ENCODE measurements at regions not wholly inside any gene's neighbourhood (a gene's known extent, or its start where the extent isn't known, plus 50 kb on each side); places are given as distances from the start of the nearest gene placed in this dataset.

- TF ChIP-seq, protein P1, sequence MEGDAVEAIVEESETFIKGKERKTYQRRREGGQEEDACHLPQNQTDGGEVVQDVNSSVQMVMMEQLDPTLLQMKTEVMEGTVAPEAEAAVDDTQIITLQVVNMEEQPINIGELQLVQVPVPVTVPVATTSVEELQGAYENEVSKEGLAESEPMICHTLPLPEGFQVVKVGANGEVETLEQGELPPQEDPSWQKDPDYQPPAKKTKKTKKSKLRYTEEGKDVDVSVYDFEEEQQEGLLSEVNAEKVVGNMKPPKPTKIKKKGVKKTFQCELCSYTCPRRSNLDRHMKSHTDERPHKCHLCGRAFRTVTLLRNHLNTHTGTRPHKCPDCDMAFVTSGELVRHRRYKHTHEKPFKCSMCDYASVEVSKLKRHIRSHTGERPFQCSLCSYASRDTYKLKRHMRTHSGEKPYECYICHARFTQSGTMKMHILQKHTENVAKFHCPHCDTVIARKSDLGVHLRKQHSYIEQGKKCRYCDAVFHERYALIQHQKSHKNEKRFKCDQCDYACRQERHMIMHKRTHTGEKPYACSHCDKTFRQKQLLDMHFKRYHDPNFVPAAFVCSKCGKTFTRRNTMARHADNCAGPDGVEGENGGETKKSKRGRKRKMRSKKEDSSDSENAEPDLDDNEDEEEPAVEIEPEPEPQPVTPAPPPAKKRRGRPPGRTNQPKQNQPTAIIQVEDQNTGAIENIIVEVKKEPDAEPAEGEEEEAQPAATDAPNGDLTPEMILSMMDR (conservative IDR thresholded peaks at IDR 0.05; ENCODE audit: low read depth in 2 of 2): no peak
- TF ChIP-seq STAT1 (IDR thresholded peaks at IDR 0.05; ENCODE audit: unreplicated experiment) (no peak), CREB1 (CRISPR knock-in tag; IDR thresholded peaks at IDR 0.05; ENCODE audit: low read depth) (no peak), JUNB (IDR thresholded peaks at IDR 0.05; ENCODE audit: unreplicated experiment) (no peak), EZH2 (IDR thresholded peaks at IDR 0.05; ENCODE audit: low read depth, unreplicated experiment) (no peak)
- TF ChIP-seq, protein P2, sequence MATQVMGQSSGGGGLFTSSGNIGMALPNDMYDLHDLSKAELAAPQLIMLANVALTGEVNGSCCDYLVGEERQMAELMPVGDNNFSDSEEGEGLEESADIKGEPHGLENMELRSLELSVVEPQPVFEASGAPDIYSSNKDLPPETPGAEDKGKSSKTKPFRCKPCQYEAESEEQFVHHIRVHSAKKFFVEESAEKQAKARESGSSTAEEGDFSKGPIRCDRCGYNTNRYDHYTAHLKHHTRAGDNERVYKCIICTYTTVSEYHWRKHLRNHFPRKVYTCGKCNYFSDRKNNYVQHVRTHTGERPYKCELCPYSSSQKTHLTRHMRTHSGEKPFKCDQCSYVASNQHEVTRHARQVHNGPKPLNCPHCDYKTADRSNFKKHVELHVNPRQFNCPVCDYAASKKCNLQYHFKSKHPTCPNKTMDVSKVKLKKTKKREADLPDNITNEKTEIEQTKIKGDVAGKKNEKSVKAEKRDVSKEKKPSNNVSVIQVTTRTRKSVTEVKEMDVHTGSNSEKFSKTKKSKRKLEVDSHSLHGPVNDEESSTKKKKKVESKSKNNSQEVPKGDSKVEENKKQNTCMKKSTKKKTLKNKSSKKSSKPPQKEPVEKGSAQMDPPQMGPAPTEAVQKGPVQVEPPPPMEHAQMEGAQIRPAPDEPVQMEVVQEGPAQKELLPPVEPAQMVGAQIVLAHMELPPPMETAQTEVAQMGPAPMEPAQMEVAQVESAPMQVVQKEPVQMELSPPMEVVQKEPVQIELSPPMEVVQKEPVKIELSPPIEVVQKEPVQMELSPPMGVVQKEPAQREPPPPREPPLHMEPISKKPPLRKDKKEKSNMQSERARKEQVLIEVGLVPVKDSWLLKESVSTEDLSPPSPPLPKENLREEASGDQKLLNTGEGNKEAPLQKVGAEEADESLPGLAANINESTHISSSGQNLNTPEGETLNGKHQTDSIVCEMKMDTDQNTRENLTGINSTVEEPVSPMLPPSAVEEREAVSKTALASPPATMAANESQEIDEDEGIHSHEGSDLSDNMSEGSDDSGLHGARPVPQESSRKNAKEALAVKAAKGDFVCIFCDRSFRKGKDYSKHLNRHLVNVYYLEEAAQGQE (IDR thresholded peaks at IDR 0.05; ENCODE audit: unreplicated experiment): no peak
- TF ChIP-seq, protein P3, sequence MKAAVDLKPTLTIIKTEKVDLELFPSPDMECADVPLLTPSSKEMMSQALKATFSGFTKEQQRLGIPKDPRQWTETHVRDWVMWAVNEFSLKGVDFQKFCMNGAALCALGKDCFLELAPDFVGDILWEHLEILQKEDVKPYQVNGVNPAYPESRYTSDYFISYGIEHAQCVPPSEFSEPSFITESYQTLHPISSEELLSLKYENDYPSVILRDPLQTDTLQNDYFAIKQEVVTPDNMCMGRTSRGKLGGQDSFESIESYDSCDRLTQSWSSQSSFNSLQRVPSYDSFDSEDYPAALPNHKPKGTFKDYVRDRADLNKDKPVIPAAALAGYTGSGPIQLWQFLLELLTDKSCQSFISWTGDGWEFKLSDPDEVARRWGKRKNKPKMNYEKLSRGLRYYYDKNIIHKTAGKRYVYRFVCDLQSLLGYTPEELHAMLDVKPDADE (IDR thresholded peaks at IDR 0.05): no peak
These were observed 1366.5 kb downstream of the AACS start (continued) for GRCh38 chr12:126431767-126432166.

- Histone ChIP-seq H3K4me2 (no peak overlapping the region), H3K4me3 (no peak overlapping the region)
- TF ChIP-seq ZNF331 (CRISPR knock-in tag; IDR thresholded peaks at IDR 0.05; ENCODE audit: low read depth) (no peak), NANOG (IDR thresholded peaks at IDR 0.05; ENCODE audit: borderline replicate concordance) (no peak), ZNF114 (CRISPR knock-in tag; IDR thresholded peaks at IDR 0.05) (no peak), EZH2phosphoT487 (IDR thresholded peaks at IDR 0.05; ENCODE audit: unreplicated experiment) (no peak), POLR2AphosphoS5 (IDR thresholded peaks at IDR 0.05; ENCODE audit: low read depth) (no peak), EZH2 (IDR thresholded peaks at IDR 0.05; ENCODE audit: low read depth, unreplicated experiment) (no peak), JUNB (IDR thresholded peaks at IDR 0.05; ENCODE audit: unreplicated experiment) (no peak)
- TF ChIP-seq, protein P1 (conservative IDR thresholded peaks at IDR 0.05; ENCODE audit: low read depth in 2 of 2): no peak
- TF ChIP-seq, protein P2 (IDR thresholded peaks at IDR 0.05; ENCODE audit: unreplicated experiment): no peak
These were observed 1367.5 kb downstream of the AACS start for GRCh38 chr12:126432780-126433179.

More at GRCh38 chr12:126432780-126433179, 1367.5 kb downstream of the AACS start:
- Histone ChIP-seq H3K27ac (ENCODE audit: low read depth) (no peak overlapping the region), H3K9me2 (ENCODE audit: insufficient read depth) (no peaks in the 10 kb centered on the region), H3F3A (replicated peaks; ENCODE audit: low read depth) (no peaks in the 10 kb centered on the region), H2AFZ (no peak overlapping the region), H3K79me2 (replicated peaks; ENCODE audit: insufficient read depth) (no peaks in the 10 kb centered on the region), H3K27me3 (ENCODE audit: insufficient read depth) (no peaks in the 10 kb centered on the region), H4K20me1 (replicated peaks; ENCODE audit: insufficient read depth) (no peaks in the 10 kb centered on the region), H3K4me1 (ENCODE audit: insufficient read depth) (no peaks in the 10 kb centered on the region), H3K36me3 (ENCODE audit: insufficient read depth) (no peaks in the 10 kb centered on the region; the same call in 1 of the 2 replicates)
- peaks cover 42% of the 10 kb centered on the region for H3K36me3 Mint-ChIP-seq (ENCODE audit: low read depth)
- peaks cover 94% of the 10 kb centered on the region for H3K9me3 Mint-ChIP-seq
- H3K4me3 Mint-ChIP-seq: no peak overlapping the region
- H3K27ac Mint-ChIP-seq: no peak overlapping the region
- no peak for ATAC-seq
- H3K27me3 Mint-ChIP-seq (ENCODE audit: insufficient read depth, low read depth, poor library complexity): peaks cover 4% of the 10 kb centered on the region
- no peaks in the 10 kb centered on the region for H3K4me1 Mint-ChIP-seq
- DNase-seq (ENCODE audit: low spot score): no peak
